Loucy (cell line): ENCODE measurements at regions not wholly inside any gene's neighbourhood (a gene's known extent, or its start where the extent isn't known, plus 50 kb on each side); places are given as distances from the start of the nearest gene placed in this dataset.

ENCODE experiments used
- EZH2phosphoT487 ChIP-seq: fragments of 200-600 bp; IDR thresholded peaks from 2 replicates; pipeline ENCODE4 v1.6.1; 2018; ENCODE audit warnings: antibody characterized with exemption, mild to moderate bottlenecking, moderate library complexity, borderline replicate concordance
- TF ChIP-seq, protein P1 (sequence below): fragments of 200-600 bp; sonication (generic); conservative IDR thresholded peaks from 2 replicates; pipeline ENCODE4 v1.5.1; 2014; ENCODE audit warnings: mild to moderate bottlenecking, antibody characterized with exemption, low read length

DNA sequence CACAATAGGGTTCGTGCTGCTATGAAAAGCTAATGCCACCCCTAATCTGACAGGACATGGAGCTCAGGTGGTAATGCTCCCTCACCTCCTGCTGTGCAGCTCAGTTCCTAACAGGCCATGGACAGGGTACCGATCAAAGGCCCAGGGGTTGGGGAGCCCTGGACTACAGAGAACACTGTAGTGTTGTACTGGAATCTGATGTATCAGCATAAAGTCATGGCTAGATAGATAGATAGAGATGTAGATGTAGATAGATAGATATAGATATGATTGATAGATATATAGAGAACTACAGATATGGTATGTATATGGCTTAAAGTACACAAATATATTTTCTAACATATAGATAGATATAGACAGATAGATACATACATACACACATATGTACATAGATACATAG, 112.3 kb upstream of the MPPED2 start:
- TF ChIP-seq, protein P1, sequence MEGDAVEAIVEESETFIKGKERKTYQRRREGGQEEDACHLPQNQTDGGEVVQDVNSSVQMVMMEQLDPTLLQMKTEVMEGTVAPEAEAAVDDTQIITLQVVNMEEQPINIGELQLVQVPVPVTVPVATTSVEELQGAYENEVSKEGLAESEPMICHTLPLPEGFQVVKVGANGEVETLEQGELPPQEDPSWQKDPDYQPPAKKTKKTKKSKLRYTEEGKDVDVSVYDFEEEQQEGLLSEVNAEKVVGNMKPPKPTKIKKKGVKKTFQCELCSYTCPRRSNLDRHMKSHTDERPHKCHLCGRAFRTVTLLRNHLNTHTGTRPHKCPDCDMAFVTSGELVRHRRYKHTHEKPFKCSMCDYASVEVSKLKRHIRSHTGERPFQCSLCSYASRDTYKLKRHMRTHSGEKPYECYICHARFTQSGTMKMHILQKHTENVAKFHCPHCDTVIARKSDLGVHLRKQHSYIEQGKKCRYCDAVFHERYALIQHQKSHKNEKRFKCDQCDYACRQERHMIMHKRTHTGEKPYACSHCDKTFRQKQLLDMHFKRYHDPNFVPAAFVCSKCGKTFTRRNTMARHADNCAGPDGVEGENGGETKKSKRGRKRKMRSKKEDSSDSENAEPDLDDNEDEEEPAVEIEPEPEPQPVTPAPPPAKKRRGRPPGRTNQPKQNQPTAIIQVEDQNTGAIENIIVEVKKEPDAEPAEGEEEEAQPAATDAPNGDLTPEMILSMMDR: no peak
- TF ChIP-seq EZH2phosphoT487: no peak
